ENCODE measurements at regions not wholly inside any gene's neighbourhood (a gene's known extent, or its start where the extent isn't known, plus 50 kb on each side); places are given as distances from the start of the nearest gene placed in this dataset.

- no peak for TF ChIP-seq ZFX (IDR thresholded peaks at IDR 0.05)
- H3K27ac ChIP-seq: no peak overlapping the region
These were observed 218.2 kb upstream of the SGO1 start for GRCh38 chr3:20403986-20404740.

- H3K27ac ChIP-seq: no peak overlapping the region
- TF ChIP-seq, protein P1, sequence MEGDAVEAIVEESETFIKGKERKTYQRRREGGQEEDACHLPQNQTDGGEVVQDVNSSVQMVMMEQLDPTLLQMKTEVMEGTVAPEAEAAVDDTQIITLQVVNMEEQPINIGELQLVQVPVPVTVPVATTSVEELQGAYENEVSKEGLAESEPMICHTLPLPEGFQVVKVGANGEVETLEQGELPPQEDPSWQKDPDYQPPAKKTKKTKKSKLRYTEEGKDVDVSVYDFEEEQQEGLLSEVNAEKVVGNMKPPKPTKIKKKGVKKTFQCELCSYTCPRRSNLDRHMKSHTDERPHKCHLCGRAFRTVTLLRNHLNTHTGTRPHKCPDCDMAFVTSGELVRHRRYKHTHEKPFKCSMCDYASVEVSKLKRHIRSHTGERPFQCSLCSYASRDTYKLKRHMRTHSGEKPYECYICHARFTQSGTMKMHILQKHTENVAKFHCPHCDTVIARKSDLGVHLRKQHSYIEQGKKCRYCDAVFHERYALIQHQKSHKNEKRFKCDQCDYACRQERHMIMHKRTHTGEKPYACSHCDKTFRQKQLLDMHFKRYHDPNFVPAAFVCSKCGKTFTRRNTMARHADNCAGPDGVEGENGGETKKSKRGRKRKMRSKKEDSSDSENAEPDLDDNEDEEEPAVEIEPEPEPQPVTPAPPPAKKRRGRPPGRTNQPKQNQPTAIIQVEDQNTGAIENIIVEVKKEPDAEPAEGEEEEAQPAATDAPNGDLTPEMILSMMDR (conservative IDR thresholded peaks at IDR 0.05): no peak
- TF ChIP-seq ZFX (IDR thresholded peaks at IDR 0.05): no peak
These were observed 215.2 kb upstream of the SGO1 start for GRCh38 chr3:20401253-20401652.

DNA sequence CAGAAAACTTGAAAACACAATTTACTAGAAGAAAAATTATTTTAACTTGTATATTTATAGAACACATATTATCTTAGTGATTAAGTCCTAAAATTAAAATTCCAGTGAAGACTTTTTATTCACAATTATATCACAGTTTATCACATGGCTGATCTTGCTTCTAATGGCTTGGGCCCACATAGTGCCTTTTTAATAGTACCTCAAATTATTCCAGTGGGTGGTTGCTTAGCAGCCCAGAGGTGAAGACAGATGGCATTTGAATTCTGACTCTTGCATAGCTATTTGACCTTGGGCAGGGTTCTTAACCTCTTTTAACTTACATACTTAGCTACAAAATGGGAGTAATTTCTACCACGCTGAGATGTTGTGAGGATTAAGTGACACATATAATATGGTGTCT is 214.7 kb upstream of the SGO1 start:
- no peak overlapping the region for H3K27ac ChIP-seq
- no peak for TF ChIP-seq ZFX (IDR thresholded peaks at IDR 0.05)
- TF ChIP-seq, protein P1 (conservative IDR thresholded peaks at IDR 0.05): no peak

DNA sequence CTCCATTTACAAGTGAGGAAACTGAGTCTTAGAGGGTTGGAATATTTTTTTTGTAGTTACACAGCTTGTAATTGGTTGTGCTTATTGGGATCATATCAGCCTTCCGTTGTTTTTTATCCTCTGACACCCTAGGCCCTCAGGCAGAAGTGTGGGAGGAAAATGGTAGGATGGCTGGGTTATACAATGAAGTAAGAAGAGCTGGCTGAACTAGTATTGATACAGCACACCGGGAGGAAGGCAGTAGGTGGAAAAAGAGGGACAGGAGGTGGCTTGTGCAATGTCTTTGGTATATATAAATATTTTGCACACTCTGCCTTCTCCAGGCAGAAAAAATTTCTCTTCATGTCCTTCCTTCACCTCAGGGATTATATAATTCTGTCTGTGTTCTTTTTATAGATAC is 214.3 kb upstream of the SGO1 start:
- TF ChIP-seq ZFX (IDR thresholded peaks at IDR 0.05): no peak
- TF ChIP-seq, protein P1 (conservative IDR thresholded peaks at IDR 0.05): no peak
- no peak overlapping the region for H3K27ac ChIP-seq

DNA sequence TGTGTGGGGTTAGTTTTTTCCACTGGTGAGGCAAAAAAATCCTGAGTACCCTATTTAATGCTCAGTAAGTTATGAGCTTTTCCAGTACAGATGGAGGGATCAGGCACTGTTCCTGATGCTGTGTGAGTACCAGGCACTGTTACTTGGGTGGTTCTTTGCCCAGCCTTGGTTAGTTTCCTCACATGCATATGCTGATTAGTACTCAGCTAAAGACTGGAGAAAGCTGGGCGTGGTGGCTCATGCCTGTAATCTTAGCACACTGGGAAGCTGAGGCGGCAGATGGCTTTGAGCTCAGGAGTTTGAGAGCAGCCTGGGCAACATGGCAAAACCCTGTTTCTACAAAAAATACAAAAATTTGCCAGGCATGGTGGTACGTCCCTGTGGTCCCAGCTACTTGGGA is 210.3 kb upstream of the SGO1 start:
- TF ChIP-seq, protein P1 (conservative IDR thresholded peaks at IDR 0.05): no peak
- no peak for TF ChIP-seq ZFX (IDR thresholded peaks at IDR 0.05)
- H3K27ac ChIP-seq: no peak overlapping the region

- H3K27ac ChIP-seq: no peak overlapping the region
- no peak for TF ChIP-seq ZFX (IDR thresholded peaks at IDR 0.05)
These were observed 209.7 kb upstream of the SGO1 start for GRCh38 chr3:20395692-20396091.

DNA sequence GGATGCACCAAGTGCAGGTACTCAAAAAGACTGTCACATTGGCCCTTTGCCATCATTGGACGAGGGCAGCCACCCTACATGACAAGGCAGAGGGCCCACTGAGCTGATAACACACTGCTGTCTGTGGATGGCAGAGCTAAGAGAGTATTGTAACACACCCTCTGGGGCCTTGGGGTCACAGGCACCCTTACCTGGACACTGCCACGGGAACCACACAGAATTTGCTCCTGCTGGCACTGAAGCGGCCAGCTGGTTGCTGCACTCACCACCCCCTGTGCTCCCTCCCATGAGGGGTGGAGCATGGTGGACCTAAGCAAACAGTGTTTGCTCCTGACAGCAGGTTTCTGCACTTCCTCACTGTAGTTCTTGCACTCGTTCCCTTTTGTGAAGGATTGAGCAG is 208.2 kb upstream of the SGO1 start:
- H3K27ac ChIP-seq: no peak overlapping the region
- TF ChIP-seq ZFX (IDR thresholded peaks at IDR 0.05): no peak
- TF ChIP-seq, protein P1 (conservative IDR thresholded peaks at IDR 0.05): no peak

DNA sequence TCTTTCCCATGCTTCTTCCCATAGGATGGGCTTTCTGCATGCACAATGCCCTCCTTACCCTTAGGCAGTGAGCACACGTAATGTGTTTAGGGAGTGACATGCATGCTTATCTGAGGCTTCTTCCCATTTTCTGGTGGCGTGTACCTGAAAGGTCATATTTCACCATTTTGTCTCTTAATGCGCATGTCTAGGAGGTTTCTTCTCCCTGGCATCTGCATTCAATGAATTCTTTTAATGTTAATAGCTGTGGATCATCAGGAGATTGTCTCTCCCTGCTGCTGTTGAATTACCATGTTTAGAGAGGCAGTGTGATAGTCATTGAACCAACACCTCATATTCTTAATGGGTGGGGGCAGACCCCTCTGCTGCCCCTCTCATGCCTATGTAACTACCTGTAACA is 205.6 kb upstream of the SGO1 start:
- TF ChIP-seq ZFX (IDR thresholded peaks at IDR 0.05): no peak
- TF ChIP-seq, protein P1 (conservative IDR thresholded peaks at IDR 0.05): no peak
- no peak overlapping the region for H3K27ac ChIP-seq

All from C4-2B (cell line).